Right renal pelvis (tissue), 4 donors: ENCODE measurements at regions not wholly inside any gene's neighbourhood (a gene's known extent, or its start where the extent isn't known, plus 50 kb on each side); places are given as distances from the start of the nearest gene placed in this dataset.

Experiments
- DNase-seq, 4 donors: peaks; one replicate each; pipeline ENCODE4 v3.0.0-alpha.2; 2013; ENCODE audit warnings: low read depth in 4 of 4, low spot score in 3 of 4, missing footprints in 1 of 4

GRCh38 chr2:120984452-120985173, 248.9 kb downstream of the GLI2 start:
- DNase-seq, result no peak

- DNase-seq, result no peak
Observed at GRCh38 chr2:120985174-120985996, 249.7 kb downstream of the GLI2 start.

- no peak for DNase-seq
Observed at GRCh38 chr2:120985997-120986651, 250.5 kb downstream of the GLI2 start.

GRCh38 chr2:120986898-120987650, 251.4 kb downstream of the GLI2 start:
- DNase-seq, result no peak

- no peak for DNase-seq
Observed at GRCh38 chr2:120988051-120988699, 252.5 kb downstream of the GLI2 start.

GRCh38 chr2:120988700-120989511, 253.2 kb downstream of the GLI2 start:
- DNase-seq, result no peak

GRCh38 chr2:120989512-120990441, 254.1 kb downstream of the GLI2 start:
- no peak for DNase-seq

- DNase-seq, result no peak
Observed at GRCh38 chr2:120990451-120990871, 254.8 kb downstream of the GLI2 start.

- no peak for DNase-seq
Observed at GRCh38 chr2:120991441-120991840, 255.8 kb downstream of the GLI2 start.

- DNase-seq, result no peak
Observed at GRCh38 chr2:120992791-120993555, 257.3 kb downstream of the GLI2 start.

GRCh38 chr2:120993661-120994060, 258.0 kb downstream of the GLI2 start:
- no peak for DNase-seq

GRCh38 chr2:120994301-120994995, 258.8 kb downstream of the GLI2 start:
- DNase-seq, result no peak

GRCh38 chr2:120995152-120995551, 259.5 kb downstream of the GLI2 start:
- DNase-seq, result no peak

- no peak for DNase-seq
Observed at GRCh38 chr2:120995656-120996190, 260.1 kb downstream of the GLI2 start.

GRCh38 chr2:120999377-121000097, 263.9 kb downstream of the GLI2 start:
- DNase-seq, result no peak

- no peak for DNase-seq
Observed at GRCh38 chr2:121000804-121001203, 265.1 kb downstream of the GLI2 start.
